ENCODE measurements at regions not wholly inside any gene's neighbourhood (a gene's known extent, or its start where the extent isn't known, plus 50 kb on each side); places are given as distances from the start of the nearest gene placed in this dataset.
A peak's percentile ranks its signal among the peaks of the same experiment; 100 is the strongest.

GRCh38 chr1:65688215-65688566, 104.5 kb upstream of the PDE4B start:
- H3K27ac ChIP-seq (ENCODE audit: low read depth), result no peak overlapping the region
- no peak overlapping the region for H3K4me3 Mint-ChIP-seq
- H3K9me2 ChIP-seq (ENCODE audit: insufficient read depth), result no peaks in the 10 kb centered on the region
- ATAC-seq (no peak), DNase-seq (ENCODE audit: low spot score) (no peak)
- no peak overlapping the region for H3K4me3 ChIP-seq
- peak overlapping the region; percentile 38; the same call in 1 of the 2 replicates for H2AFZ ChIP-seq
- no peaks in the 10 kb centered on the region for H3K79me2 ChIP-seq (replicated peaks; ENCODE audit: insufficient read depth)
- no peaks in the 10 kb centered on the region for H3K27me3 ChIP-seq (ENCODE audit: insufficient read depth)
- H3K9me3 Mint-ChIP-seq, result peaks cover 25% of the 10 kb centered on the region
- no peaks in the 10 kb centered on the region for H3K4me1 ChIP-seq (ENCODE audit: insufficient read depth)
- peaks cover 10% of the 10 kb centered on the region for H3K36me3 Mint-ChIP-seq (ENCODE audit: low read depth)
- peaks cover 8% of the 10 kb centered on the region for H3K27me3 Mint-ChIP-seq (ENCODE audit: insufficient read depth, low read depth, poor library complexity)
- H3F3A ChIP-seq (replicated peaks; ENCODE audit: low read depth), result no peaks in the 10 kb centered on the region
- H4K20me1 ChIP-seq (replicated peaks; ENCODE audit: insufficient read depth), result no peaks in the 10 kb centered on the region; the same call in 1 of the 2 replicates
- H3K27ac Mint-ChIP-seq, result no peak overlapping the region
- H3K36me3 ChIP-seq (ENCODE audit: insufficient read depth), result no peaks in the 10 kb centered on the region; the same call in 1 of the 2 replicates
- peaks cover 6% of the 10 kb centered on the region; the same call in 2 of the 3 replicates for H3K4me1 Mint-ChIP-seq
- H3K4me2 ChIP-seq, result no peak overlapping the region
- TF ChIP-seq REST (IDR thresholded peaks at IDR 0.05; ENCODE audit: unreplicated experiment) (no peak), EZH2 (IDR thresholded peaks at IDR 0.05; ENCODE audit: low read depth, unreplicated experiment) (no peak), ZNF462 (CRISPR knock-in tag; IDR thresholded peaks at IDR 0.05) (no peak), STAT1 (IDR thresholded peaks at IDR 0.05; ENCODE audit: unreplicated experiment) (no peak), CTCF (conservative IDR thresholded peaks at IDR 0.05; ENCODE audit: low read depth in 2 of 2) (no peak), POLR2AphosphoS5 (IDR thresholded peaks at IDR 0.05; ENCODE audit: low read depth) (no peak), NANOG (IDR thresholded peaks at IDR 0.05; ENCODE audit: borderline replicate concordance) (no peak), ZNF331 (CRISPR knock-in tag; IDR thresholded peaks at IDR 0.05; ENCODE audit: low read depth) (no peak), ETS1 (IDR thresholded peaks at IDR 0.05) (no peak), JUNB (IDR thresholded peaks at IDR 0.05; ENCODE audit: unreplicated experiment) (no peak), EZH2phosphoT487 (IDR thresholded peaks at IDR 0.05; ENCODE audit: unreplicated experiment) (no peak), CREB1 (CRISPR knock-in tag; IDR thresholded peaks at IDR 0.05; ENCODE audit: low read depth) (no peak), ZNF114 (CRISPR knock-in tag; IDR thresholded peaks at IDR 0.05) (no peak)
